SK-N-SH (cell line): ENCODE measurements at regions not wholly inside any gene's neighbourhood (a gene's known extent, or its start where the extent isn't known, plus 50 kb on each side); places are given as distances from the start of the nearest gene placed in this dataset.

Experiments used
- CTCF ChIA-PET: fragments of 300-600, 350-600 bp; formaldehyde crosslinking; extraction: SDS; loops from one replicate; lab custom pipeline; 2021; lab: Yijun Ruan, JAX
- POLR2A ChIA-PET: fragments of 350-600 bp; sonication (Branson Sonifier 250); formaldehyde crosslinking; extraction: SDS; loops from one replicate; lab custom pipeline; 2020; ENCODE audit warnings: antibody characterized with exemption, inconsistent platforms; lab: Yijun Ruan, JAX
- DNase-seq: peaks from one replicate; pipeline ENCODE4 v3.0.0; 2012
- H2AFZ ChIP-seq: fragments of 200-600 bp; sonication (generic); 2 replicates; pipeline ENCODE4 v1.8.1; 2016; ENCODE audit warnings: antibody characterized with exemption, mild to moderate bottlenecking, low read depth
- H3F3A ChIP-seq: fragments of 200-600 bp; sonication (generic); replicated peaks from 2 replicates; pipeline ENCODE3; 2016; ENCODE audit warnings: antibody characterized with exemption, mild to moderate bottlenecking; ENCODE audit not compliant: insufficient read depth
- H3K27ac ChIP-seq, 2 experiments: fragments of 200-500 bp in 1 of 2; fragments of 200-600 bp in 1 of 2; sonication (Bioruptor generic) in 1 of 2; sonication (generic), shearing (Covaris generic) in 1 of 2; 2 replicates each; pipeline versions ENCODE4 v1.5.1 to v1.6.1; 2014 to 2016; ENCODE audit warnings: low read depth in 2 of 2, inconsistent platforms in 1 of 2, low read length in 1 of 2, mild to moderate bottlenecking in 1 of 2, mixed read lengths in 1 of 2
- H3K27me3 ChIP-seq: fragments of 200-600 bp; sonication (generic), shearing (Covaris generic); 2 replicates; pipeline ENCODE4 v1.6.1; 2016; ENCODE audit warnings: mixed run types; ENCODE audit not compliant: insufficient read depth
- H3K36me3 ChIP-seq, 2 experiments: fragments of 200-500 bp in 1 of 2; fragments of 200-600 bp in 1 of 2; sonication (Bioruptor generic) in 1 of 2; sonication (generic) in 1 of 2; replicated peaks in 1 of 2; 2 replicates each; pipeline versions ENCODE3 to v1.5.1; 2014 to 2016; ENCODE audit warnings: low read length in 1 of 2, mild to moderate bottlenecking in 1 of 2; ENCODE audit not compliant: insufficient read depth in 2 of 2, control insufficient read depth in 1 of 2
- H3K4me1 ChIP-seq, 2 experiments: fragments of 200-500 bp in 1 of 2; fragments of 200-600 bp in 1 of 2; sonication (Bioruptor generic) in 1 of 2; sonication (generic), shearing (Covaris generic) in 1 of 2; 2 replicates each; pipeline versions ENCODE4 v1.5.1 to v1.6.1; 2014 to 2016; ENCODE audit warnings: low read depth in 1 of 2, low read length in 1 of 2, mixed run types in 1 of 2; ENCODE audit not compliant: insufficient read depth in 2 of 2, control insufficient read depth in 1 of 2
- H3K4me2 ChIP-seq: fragments of 200-600 bp; sonication (generic), shearing (Covaris generic); 2 replicates; pipeline ENCODE4 v1.6.1; 2017; ENCODE audit warnings: mixed run types
- H3K4me3 ChIP-seq, 2 experiments: fragments of 200-500 bp in 1 of 2; fragments of 200-600 bp in 1 of 2; sonication (Bioruptor generic) in 1 of 2; sonication (generic), shearing (Covaris generic) in 1 of 2; 2 replicates each; pipeline versions ENCODE4 v1.5.1 to v1.8.1; 2014 to 2016; ENCODE audit warnings: low read depth in 2 of 2, inconsistent platforms in 1 of 2, low read length in 1 of 2, mild to moderate bottlenecking in 1 of 2, mixed read lengths in 1 of 2, moderate library complexity in 1 of 2
- H3K79me2 ChIP-seq: fragments of 200-600 bp; sonication (generic); 2 replicates; pipeline ENCODE4 v1.8.1; 2017; ENCODE audit warnings: mild to moderate bottlenecking; ENCODE audit not compliant: insufficient read depth
- H3K9ac ChIP-seq: fragments of 200-600 bp; sonication (generic); 2 replicates; pipeline ENCODE4 v1.6.1; 2017; ENCODE audit warnings: mixed run types
- H3K9me2 ChIP-seq: fragments of 200-600 bp; sonication (generic); 2 replicates; pipeline ENCODE4 v1.6.1; 2017; ENCODE audit warnings: mixed run types
- H3K9me3 ChIP-seq: fragments of 200-600 bp; sonication (generic); 2 replicates; pipeline ENCODE4 v1.6.1; 2017; ENCODE audit warnings: mixed run types, mild to moderate bottlenecking, moderate library complexity
- H4K20me1 ChIP-seq: fragments of 200-600 bp; sonication (generic); 2 replicates; pipeline ENCODE4 v1.6.1; 2017; ENCODE audit warnings: mild to moderate bottlenecking, mixed run types; ENCODE audit not compliant: insufficient read depth
- CHD2 ChIP-seq: fragments of 150-350 bp; IDR thresholded peaks from 2 replicates; pipeline ENCODE4 v1.6.1; 2018; ENCODE audit warnings: low read length; ENCODE audit not compliant: partially characterized antibody
- ELF1 ChIP-seq: IDR thresholded peaks from 2 replicates; pipeline ENCODE4 v1.4.0; 2012
- EZH2phosphoT487 ChIP-seq: fragments of 200-600 bp; sonication (generic); IDR thresholded peaks from 2 replicates; pipeline ENCODE4 v1.6.1; 2017; ENCODE audit warnings: low read depth, mixed run types, mild to moderate bottlenecking, antibody characterized with exemption, moderate library complexity, borderline replicate concordance
- FOSL2 ChIP-seq: IDR thresholded peaks from 2 replicates; pipeline ENCODE4 v1.4.0; 2012; ENCODE audit warnings: low read depth, mild to moderate bottlenecking, moderate library complexity, borderline replicate concordance
- FOXJ3 ChIP-seq: sonication (generic); formaldehyde crosslinking; IDR thresholded peaks from 2 replicates; pipeline ENCODE4 v1.5.1; 2020; ENCODE audit warnings: mild to moderate bottlenecking, missing genetic modification reagents
- FOXM1 ChIP-seq: IDR thresholded peaks from 2 replicates; pipeline ENCODE4 v1.4.0; 2012; ENCODE audit warnings: low read depth, mild to moderate bottlenecking
- GABPA ChIP-seq: IDR thresholded peaks from 2 replicates; pipeline ENCODE4 v1.4.0; 2012; ENCODE audit warnings: low read depth, mild to moderate bottlenecking
- GATA2 ChIP-seq: sonication (generic); formaldehyde crosslinking; IDR thresholded peaks from 2 replicates; pipeline ENCODE4 v1.5.0; 2020; ENCODE audit warnings: mild to moderate bottlenecking, missing genetic modification reagents
- MEF2A ChIP-seq: IDR thresholded peaks from 2 replicates; pipeline ENCODE4 v1.4.0; 2012; ENCODE audit warnings: low read depth, borderline replicate concordance
- MXI1 ChIP-seq: IDR thresholded peaks from 2 replicates; pipeline ENCODE4 v1.6.1; 2012; ENCODE audit warnings: mild to moderate bottlenecking, low read depth, low read length, improper control_type of control experiment
- NRF1 ChIP-seq: IDR thresholded peaks from 2 replicates; pipeline ENCODE4 v1.6.1; 2012; ENCODE audit warnings: low read depth, mild to moderate bottlenecking, low read length
- PBX3 ChIP-seq: IDR thresholded peaks from 2 replicates; pipeline ENCODE4; 2012
- RAD21 ChIP-seq: IDR thresholded peaks from 2 replicates; pipeline ENCODE4 v1.6.1; 2012; ENCODE audit warnings: mild to moderate bottlenecking, low read length
- RCOR1 ChIP-seq: fragments of 150-350 bp; IDR thresholded peaks from 2 replicates; pipeline ENCODE4 v1.6.1; 2017; ENCODE audit warnings: antibody characterized with exemption, low read length
- RXRA ChIP-seq: IDR thresholded peaks from 2 replicates; pipeline ENCODE4 v1.4.0; 2012; ENCODE audit warnings: low read depth, mild to moderate bottlenecking, borderline replicate concordance
- TCF12 ChIP-seq: IDR thresholded peaks from 2 replicates; pipeline ENCODE4 v1.4.0; 2012
- TEAD4 ChIP-seq: IDR thresholded peaks from 2 replicates; pipeline ENCODE4 v1.4.0; 2012; ENCODE audit warnings: mild to moderate bottlenecking, borderline replicate concordance; ENCODE audit not compliant: insufficient read depth
- USF1 ChIP-seq: IDR thresholded peaks from 2 replicates; pipeline ENCODE4 v1.4.0; 2012; ENCODE audit warnings: low read depth, borderline replicate concordance
- USF2 ChIP-seq: fragments of 150-350 bp; IDR thresholded peaks from 2 replicates; pipeline ENCODE4 v1.6.1; 2017; ENCODE audit warnings: antibody characterized with exemption, low read length, low read depth, borderline replicate concordance
- YY1 ChIP-seq: IDR thresholded peaks from 2 replicates; pipeline ENCODE4 v1.4.0; 2012; ENCODE audit warnings: low read depth, mild to moderate bottlenecking
- WGBS: methylation state at CpG from one replicate; pipeline ENCODE4 v1.1.6; 2017; ENCODE audit warnings: low lambda C conversion rate; 5-methylcytosine and 5-hydroxymethylcytosine counted together

GRCh38 chr20:3304456-3304855, 65.5 kb upstream of the SLC4A11 start:
- H3K9ac ChIP-seq = no peak overlapping the region
- no peaks in the 10 kb centered on the region for H3K9me2 ChIP-seq
- peaks cover 42 to 46% of the 10 kb centered on the region in 2 experiments for H3K36me3 ChIP-seq
- no peak overlapping the region for H3K4me3 ChIP-seq
- H2AFZ ChIP-seq = no peak overlapping the region
- H4K20me1 ChIP-seq = no peaks in the 10 kb centered on the region
- TF ChIP-seq FOXJ3 (CRISPR knock-in tag) (no peak), USF1 (no peak)
- H3K27me3 ChIP-seq = no peaks in the 10 kb centered on the region
- WGBS = 89% methylated on average over 4 of the region's 4 CpGs
- no peak overlapping the region for H3K4me2 ChIP-seq
- H3K9me3 ChIP-seq = no peaks in the 10 kb centered on the region
- ChIA-PET POLR2A (no interaction called here), CTCF (interaction anchor here (0.8 to 7.2 kb wide), 4 partner anchors 9 to 87 kb away, joined by 3 to 38 read pairs (median 8); no protein-coding TSS in a partner anchor)
- no peak for DNase-seq
- H3F3A ChIP-seq = peaks cover 7% of the 10 kb centered on the region
- H3K27ac ChIP-seq = no peak overlapping the region
- no peaks in the 10 kb centered on the region for H3K79me2 ChIP-seq
- no peaks in the 10 kb centered on the region for H3K4me1 ChIP-seq

- no peaks in the 10 kb centered on the region for H3K79me2 ChIP-seq
- H2AFZ ChIP-seq = no peak overlapping the region
- 98% methylated on average over 3 of the region's 3 CpGs for WGBS
- H3K9me3 ChIP-seq = no peaks in the 10 kb centered on the region
- H3K9me2 ChIP-seq = no peaks in the 10 kb centered on the region
- H3K9ac ChIP-seq = no peak overlapping the region
- peaks cover 22 to 32% of the 10 kb centered on the region in 2 experiments for H3K36me3 ChIP-seq
- ChIA-PET CTCF (no interaction called here), POLR2A (no interaction called here)
- no peaks in the 10 kb centered on the region for H3K27me3 ChIP-seq
- no peaks in the 10 kb centered on the region for H4K20me1 ChIP-seq
- no peaks in the 10 kb centered on the region for H3K4me1 ChIP-seq
- no peak for DNase-seq
- no peak overlapping the region for H3K4me2 ChIP-seq
- H3F3A ChIP-seq = no peaks in the 10 kb centered on the region
- TF ChIP-seq RXRA = no peak
- no peak for TF ChIP-seq PBX3
- TF ChIP-seq MEF2A = no peak
- no peak for TF ChIP-seq RAD21
- no peak for TF ChIP-seq TEAD4
- no peak for TF ChIP-seq RCOR1
- TF ChIP-seq GABPA = no peak
- no peak for TF ChIP-seq YY1
- no peak for TF ChIP-seq MXI1
- no peak for TF ChIP-seq TCF12
- TF ChIP-seq GATA2 = no peak
- no peak for TF ChIP-seq EZH2phosphoT487
- TF ChIP-seq FOSL2 = no peak
- no peak for TF ChIP-seq ELF1
- no peak for TF ChIP-seq NRF1
- TF ChIP-seq FOXM1 = no peak
- no peak for TF ChIP-seq USF2
- TF ChIP-seq CHD2 = no peak
- H3K4me3 ChIP-seq = no peak overlapping the region
- no peak overlapping the region for H3K27ac ChIP-seq
Measured at GRCh38 chr20:3297079-3297378, 58.0 kb upstream of the SLC4A11 start.
